GM06990 (cell line): ENCODE measurements at regions not wholly inside any gene's neighbourhood (a gene's known extent, or its start where the extent isn't known, plus 50 kb on each side); places are given as distances from the start of the nearest gene placed in this dataset.

Experiments used
- DNase-seq: peaks from one replicate; pipeline ENCODE4 v3.0.0-alpha.2; 2011; ENCODE audit not compliant: insufficient read length; ENCODE audit errors: extremely low read depth
- H3K27me3 ChIP-seq: replicated peaks from 2 replicates; pipeline ENCODE4 v1.6.0; 2011; ENCODE audit warnings: low read length; ENCODE audit not compliant: control insufficient read depth, insufficient read depth
- H3K36me3 ChIP-seq: 2 replicates; pipeline ENCODE4 v1.5.1; 2011; ENCODE audit warnings: low read length; ENCODE audit not compliant: control insufficient read depth, insufficient read depth
- H3K4me3 ChIP-seq: replicated peaks from 2 replicates; pipeline ENCODE4 v1.5.1; 2011; ENCODE audit warnings: low read depth, mild to moderate bottlenecking, control low read depth, low read length
- CTCF ChIP-seq: IDR thresholded peaks from 2 replicates; pipeline ENCODE4 v1.5.1; 2011; ENCODE audit warnings: low read length, control low read depth, mild to moderate bottlenecking, inconsistent platforms; ENCODE audit not compliant: insufficient read depth, poor library complexity, severe bottlenecking

GRCh38 chrX:106499473-106499872, 112.3 kb upstream of the RADX start:
- no peak for DNase-seq
- TF ChIP-seq CTCF, result no peak
- no peaks in the 10 kb centered on the region for H3K27me3 ChIP-seq

GRCh38 chrX:106510713-106511403, 100.9 kb upstream of the RADX start:
- TF ChIP-seq CTCF, result no peak
- Histone ChIP-seq H3K4me3 (no peak overlapping the region), H3K27me3 (no peaks in the 10 kb centered on the region), H3K36me3 (no peaks in the 10 kb centered on the region)
- no peak for DNase-seq

More at GRCh38 chrX:106499473-106499872, 112.3 kb upstream of the RADX start:
- no peaks in the 10 kb centered on the region for H3K36me3 ChIP-seq
- H3K4me3 ChIP-seq, result no peak overlapping the region
